Activated B cell treated with CpG ODN at 0.5 μM for 24 hours (primary cell): ENCODE measurements at regions not wholly inside any gene's neighbourhood (a gene's known extent, or its start where the extent isn't known, plus 50 kb on each side); places are given as distances from the start of the nearest gene placed in this dataset.
"Not testable (repeated sequence)": the region's sequence is repeated elsewhere in the genome, so short reads cannot be mapped to it uniquely, and the experiment has no call there.

Source experiments
- ATAC-seq: fragments of 200-7000 bp; cut with Tn5 transposase; one replicate; pipeline ENCODE4 v1.10.0; 2021; ENCODE audit warnings: low read depth, mild to moderate bottlenecking, moderate library complexity
- CTCF ChIA-PET: fragments of 350-600 bp; sonication (Branson Sonifier 250); formaldehyde crosslinking; loops from one replicate; lab custom pipeline; 2021; ENCODE audit warnings: antibody characterized with exemption; lab: Charles Lee
- POLR2A ChIA-PET: fragments of 350-600 bp; sonication (Branson Sonifier 250); formaldehyde crosslinking; loops from one replicate; lab custom pipeline; 2021; ENCODE audit warnings: antibody characterized with exemption; lab: Charles Lee
- DNase-seq: peaks from one replicate; pipeline ENCODE4 v3.0.0; 2022
- H3K27ac Mint-ChIP-seq: one replicate; pipeline ENCODE4 v1.8.0; 2020; ENCODE audit warnings: mixed read lengths
- H3K27me3 Mint-ChIP-seq: one replicate; pipeline ENCODE4 v1.8.0; 2021; ENCODE audit warnings: mixed read lengths
- H3K36me3 Mint-ChIP-seq: one replicate; pipeline ENCODE4 v1.8.0; 2021; ENCODE audit warnings: low read depth, mixed read lengths
- H3K4me1 Mint-ChIP-seq: one replicate; pipeline ENCODE4 v1.8.0; 2021; ENCODE audit warnings: mixed read lengths
- H3K4me3 Mint-ChIP-seq: one replicate; pipeline ENCODE4 v1.8.0; 2020; ENCODE audit warnings: mild to moderate bottlenecking, mixed read lengths
- H3K9me3 Mint-ChIP-seq: one replicate; pipeline ENCODE4 v1.8.0; 2020; ENCODE audit warnings: mixed read lengths
- intact Hi-C: fragments of 100-400 bp; cut with micrococcal nuclease; formaldehyde crosslinking; loops from one replicate; pipeline ENCODE4 v1.15.1; 2024
- TF ChIP-seq, protein P1 (sequence below): fragments of 200-600 bp; IDR thresholded peaks from one replicate; pipeline ENCODE4 v1.8.0; 2022; ENCODE audit warnings: antibody characterized with exemption, mild to moderate bottlenecking

DNA sequence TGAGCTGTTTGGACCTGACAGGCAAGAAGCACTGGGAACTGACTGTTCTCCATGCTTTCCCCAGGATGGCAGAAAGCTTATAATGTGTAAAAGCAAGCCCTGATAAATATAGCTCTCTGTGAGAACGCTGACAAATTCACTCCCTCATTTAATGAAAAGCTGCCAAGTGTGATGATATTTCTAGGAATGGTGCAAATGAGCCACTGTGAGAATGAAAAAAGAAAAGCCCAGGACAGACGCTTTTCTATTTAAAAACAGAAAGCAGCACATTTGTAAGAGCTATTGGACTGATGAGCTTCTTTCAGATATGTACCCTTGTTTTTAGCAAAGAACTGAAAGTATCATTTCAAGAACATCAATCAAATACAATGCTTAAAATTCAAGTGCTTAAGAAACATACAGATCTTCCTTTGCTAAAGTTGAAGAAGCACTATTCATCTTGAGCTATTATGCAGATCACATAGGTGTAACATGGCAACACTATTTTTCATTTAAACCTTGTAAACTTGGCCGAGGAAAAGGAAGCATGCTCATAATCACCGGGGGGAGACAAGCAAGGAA is 842.6 kb upstream of the ACO1 start:
- CTCF ChIA-PET, result no interaction called here
- intact Hi-C loops, result loop anchor here (1.0 to 10.0 kb wide), 2 partner anchors 357 to 422 kb away; no protein-coding TSS in a partner anchor
- TF ChIP-seq, protein P1, sequence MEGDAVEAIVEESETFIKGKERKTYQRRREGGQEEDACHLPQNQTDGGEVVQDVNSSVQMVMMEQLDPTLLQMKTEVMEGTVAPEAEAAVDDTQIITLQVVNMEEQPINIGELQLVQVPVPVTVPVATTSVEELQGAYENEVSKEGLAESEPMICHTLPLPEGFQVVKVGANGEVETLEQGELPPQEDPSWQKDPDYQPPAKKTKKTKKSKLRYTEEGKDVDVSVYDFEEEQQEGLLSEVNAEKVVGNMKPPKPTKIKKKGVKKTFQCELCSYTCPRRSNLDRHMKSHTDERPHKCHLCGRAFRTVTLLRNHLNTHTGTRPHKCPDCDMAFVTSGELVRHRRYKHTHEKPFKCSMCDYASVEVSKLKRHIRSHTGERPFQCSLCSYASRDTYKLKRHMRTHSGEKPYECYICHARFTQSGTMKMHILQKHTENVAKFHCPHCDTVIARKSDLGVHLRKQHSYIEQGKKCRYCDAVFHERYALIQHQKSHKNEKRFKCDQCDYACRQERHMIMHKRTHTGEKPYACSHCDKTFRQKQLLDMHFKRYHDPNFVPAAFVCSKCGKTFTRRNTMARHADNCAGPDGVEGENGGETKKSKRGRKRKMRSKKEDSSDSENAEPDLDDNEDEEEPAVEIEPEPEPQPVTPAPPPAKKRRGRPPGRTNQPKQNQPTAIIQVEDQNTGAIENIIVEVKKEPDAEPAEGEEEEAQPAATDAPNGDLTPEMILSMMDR, result no peak
- DNase-seq (no peak), ATAC-seq (no peak)
- Mint-ChIP-seq H3K36me3 (no peaks in the 10 kb centered on the region), H3K9me3 (no peaks in the 10 kb centered on the region), H3K27me3 (no peaks in the 10 kb centered on the region), H3K4me3 (no peak overlapping the region), H3K27ac (no peak overlapping the region), H3K4me1 (no peaks in the 10 kb centered on the region)
- POLR2A ChIA-PET, result interaction anchor here (0.6 kb wide), 1 partner anchor 842 kb away, joined by 3 read pairs; the partner anchor contains the start of gene ACO1

DNA sequence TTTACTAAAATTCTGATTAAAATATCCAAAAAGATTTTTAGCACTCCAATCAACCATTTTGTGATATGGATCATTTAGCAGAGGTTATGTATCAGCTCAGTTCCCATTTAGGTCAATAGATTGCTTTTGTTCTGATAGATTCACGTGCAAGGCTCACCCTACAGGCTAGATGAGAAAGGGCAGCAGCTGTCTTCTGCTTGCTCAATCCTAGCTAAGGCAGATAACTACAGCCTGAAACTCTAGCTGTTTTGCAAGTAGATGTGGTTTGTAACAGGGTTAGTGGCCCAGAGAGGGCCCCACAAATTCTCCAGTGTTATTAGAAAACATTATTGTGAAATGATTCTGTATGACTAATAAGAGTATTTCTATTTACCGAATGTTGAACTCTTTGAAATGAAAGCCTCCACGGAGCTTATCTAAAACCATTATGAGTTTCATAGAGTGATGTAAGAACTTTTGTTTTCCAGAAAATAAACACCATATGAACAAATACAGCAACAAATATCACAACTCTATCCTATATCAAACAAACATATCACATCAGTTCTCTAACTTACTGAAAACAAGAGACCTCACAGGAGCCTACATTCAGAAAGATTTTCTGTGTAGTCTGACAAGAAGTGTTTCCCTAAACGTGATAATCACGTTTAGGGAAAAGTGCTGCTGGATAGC is 841.9 kb upstream of the ACO1 start:
- Mint-ChIP-seq H3K4me1 (no peaks in the 10 kb centered on the region), H3K36me3 (no peaks in the 10 kb centered on the region), H3K27me3 (no peaks in the 10 kb centered on the region), H3K9me3 (no peaks in the 10 kb centered on the region), H3K27ac (no peak overlapping the region), H3K4me3 (no peak overlapping the region)
- TF ChIP-seq, protein P1, result no peak
- ATAC-seq (peak; percentile 31), DNase-seq (no peak)
- ChIA-PET POLR2A (no interaction called here), CTCF (interaction anchor here (1.1 kb wide), 1 partner anchor 15 kb away, joined by 3 read pairs; no protein-coding TSS in a partner anchor)
- intact Hi-C loops, result loop anchor here (1.0 to 10.0 kb wide), 2 partner anchors 358 to 422 kb away; no protein-coding TSS in a partner anchor

GRCh38 chr9:31554941-31555340 is 829.5 kb upstream of the ACO1 start:
- TF ChIP-seq, protein P1, result no peak
- POLR2A ChIA-PET, result no interaction called here
- CTCF ChIA-PET, result no interaction called here
- no peaks in the 10 kb centered on the region for H3K27me3 Mint-ChIP-seq
- ATAC-seq, result no peak
- intact Hi-C loops, result no loop called here
- no peak overlapping the region for H3K4me3 Mint-ChIP-seq
- DNase-seq, result no peak
- no peaks in the 10 kb centered on the region for H3K9me3 Mint-ChIP-seq
- no peaks in the 10 kb centered on the region for H3K36me3 Mint-ChIP-seq
- H3K4me1 Mint-ChIP-seq, result no peaks in the 10 kb centered on the region
- H3K27ac Mint-ChIP-seq, result no peak overlapping the region

GRCh38 chr9:31556667-31557463 is 827.6 kb upstream of the ACO1 start:
- H3K9me3 Mint-ChIP-seq, result no peaks in the 10 kb centered on the region
- no peak overlapping the region for H3K27ac Mint-ChIP-seq
- intact Hi-C loops, result no loop called here
- ChIA-PET POLR2A (no interaction called here), CTCF (no interaction called here)
- TF ChIP-seq, protein P1, result no peak
- H3K4me1 Mint-ChIP-seq, result no peaks in the 10 kb centered on the region
- no peaks in the 10 kb centered on the region for H3K36me3 Mint-ChIP-seq
- H3K27me3 Mint-ChIP-seq, result no peaks in the 10 kb centered on the region
- DNase-seq, result no peak
- no peak for ATAC-seq
- H3K4me3 Mint-ChIP-seq, result no peak overlapping the region

DNA sequence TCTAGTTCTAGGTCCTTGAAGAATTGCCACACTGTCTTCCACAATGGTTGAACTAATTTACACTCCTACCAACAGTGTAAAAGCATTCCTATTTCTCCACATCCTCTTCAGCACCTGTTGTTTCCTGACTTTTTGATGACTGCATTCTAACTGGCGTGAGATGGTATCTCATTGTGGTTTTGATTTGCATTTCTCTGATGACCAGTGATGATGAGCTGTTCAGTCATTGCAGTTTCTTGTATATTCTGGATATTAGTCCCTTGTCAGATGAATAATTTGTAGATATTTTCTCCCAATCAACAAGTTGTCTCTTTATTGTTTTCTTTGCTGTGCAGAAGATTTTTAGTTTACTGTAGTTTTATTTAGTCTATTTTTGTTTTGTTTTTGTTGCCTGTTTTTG is 812.3 kb upstream of the ACO1 start:
- H3K27ac Mint-ChIP-seq, H3K9me3 Mint-ChIP-seq, H3K4me3 Mint-ChIP-seq, intact Hi-C loops, POLR2A ChIA-PET, H3K27me3 Mint-ChIP-seq, DNase-seq, CTCF ChIA-PET, H3K36me3 Mint-ChIP-seq, H3K4me1 Mint-ChIP-seq, ATAC-seq: not testable (repeated sequence)
